C4-2B (cell line): ENCODE measurements at regions not wholly inside any gene's neighbourhood (a gene's known extent, or its start where the extent isn't known, plus 50 kb on each side); places are given as distances from the start of the nearest gene placed in this dataset.

Experiments
- ZFX ChIP-seq: fragments of 450-650 bp; IDR thresholded peaks from 2 replicates; pipeline ENCODE4 v1.6.1; 2017
- TF ChIP-seq, protein P1 (sequence below): fragments of 450-650 bp; conservative IDR thresholded peaks from 2 replicates; pipeline ENCODE4 v1.5.1; 2017; ENCODE audit warnings: mild to moderate bottlenecking

DNA sequence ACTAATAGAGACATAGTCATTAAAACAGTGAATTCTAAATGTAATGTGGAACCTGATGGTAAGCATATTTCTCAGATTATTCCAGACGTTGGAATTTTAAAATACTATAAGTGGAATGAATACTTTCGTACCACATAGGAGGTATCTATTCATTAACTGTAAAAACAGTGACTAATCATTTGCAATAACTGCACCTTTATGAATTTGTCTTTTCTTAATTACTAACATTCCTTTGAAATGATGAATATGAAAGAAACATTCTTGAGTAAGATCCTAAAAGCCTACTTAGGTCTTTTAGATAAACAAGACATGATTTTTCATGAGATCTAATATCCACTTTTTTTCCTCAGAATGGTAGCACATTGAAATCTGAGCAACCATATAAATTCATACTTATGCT lies 549.0 kb upstream of the LRRN3 start:
- TF ChIP-seq, protein P1, sequence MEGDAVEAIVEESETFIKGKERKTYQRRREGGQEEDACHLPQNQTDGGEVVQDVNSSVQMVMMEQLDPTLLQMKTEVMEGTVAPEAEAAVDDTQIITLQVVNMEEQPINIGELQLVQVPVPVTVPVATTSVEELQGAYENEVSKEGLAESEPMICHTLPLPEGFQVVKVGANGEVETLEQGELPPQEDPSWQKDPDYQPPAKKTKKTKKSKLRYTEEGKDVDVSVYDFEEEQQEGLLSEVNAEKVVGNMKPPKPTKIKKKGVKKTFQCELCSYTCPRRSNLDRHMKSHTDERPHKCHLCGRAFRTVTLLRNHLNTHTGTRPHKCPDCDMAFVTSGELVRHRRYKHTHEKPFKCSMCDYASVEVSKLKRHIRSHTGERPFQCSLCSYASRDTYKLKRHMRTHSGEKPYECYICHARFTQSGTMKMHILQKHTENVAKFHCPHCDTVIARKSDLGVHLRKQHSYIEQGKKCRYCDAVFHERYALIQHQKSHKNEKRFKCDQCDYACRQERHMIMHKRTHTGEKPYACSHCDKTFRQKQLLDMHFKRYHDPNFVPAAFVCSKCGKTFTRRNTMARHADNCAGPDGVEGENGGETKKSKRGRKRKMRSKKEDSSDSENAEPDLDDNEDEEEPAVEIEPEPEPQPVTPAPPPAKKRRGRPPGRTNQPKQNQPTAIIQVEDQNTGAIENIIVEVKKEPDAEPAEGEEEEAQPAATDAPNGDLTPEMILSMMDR, result no peak
- TF ChIP-seq ZFX, result no peak
